Urothelium cell line (cell line): ENCODE measurements at regions not wholly inside any gene's neighbourhood (a gene's known extent, or its start where the extent isn't known, plus 50 kb on each side); places are given as distances from the start of the nearest gene placed in this dataset.

ENCODE experiments used
- DNase-seq: peaks from one replicate; pipeline ENCODE4 v3.0.0; 2011; ENCODE audit warnings: low spot score, mixed read lengths
- FAIRE-seq: peaks from 2 replicates; lab custom pipeline; 2011; peaks lifted over from hg19 to GRCh38; lab: Jason Lieb, UNC

DNA sequence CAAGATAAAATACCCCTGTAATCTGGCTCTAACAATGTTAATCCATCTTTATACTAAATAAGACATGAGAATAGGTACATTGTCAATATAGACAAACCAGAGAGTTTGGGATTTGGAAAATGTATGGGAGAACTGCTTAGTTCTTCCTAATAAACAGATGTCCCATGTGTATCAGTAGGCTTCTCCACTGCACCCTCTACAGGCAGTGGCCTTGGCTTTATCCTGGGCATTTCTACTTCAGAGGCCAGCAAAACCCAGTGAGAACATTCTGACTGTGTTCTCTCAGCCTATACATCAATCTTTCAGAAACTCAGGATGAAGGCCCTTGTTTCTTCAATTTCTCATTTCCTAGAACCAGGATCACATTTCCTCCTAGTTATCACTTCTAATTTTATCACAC is 1167.5 kb upstream of the ACVR2A start:
- DNase-seq (no peak), FAIRE-seq (no peak)

DNA sequence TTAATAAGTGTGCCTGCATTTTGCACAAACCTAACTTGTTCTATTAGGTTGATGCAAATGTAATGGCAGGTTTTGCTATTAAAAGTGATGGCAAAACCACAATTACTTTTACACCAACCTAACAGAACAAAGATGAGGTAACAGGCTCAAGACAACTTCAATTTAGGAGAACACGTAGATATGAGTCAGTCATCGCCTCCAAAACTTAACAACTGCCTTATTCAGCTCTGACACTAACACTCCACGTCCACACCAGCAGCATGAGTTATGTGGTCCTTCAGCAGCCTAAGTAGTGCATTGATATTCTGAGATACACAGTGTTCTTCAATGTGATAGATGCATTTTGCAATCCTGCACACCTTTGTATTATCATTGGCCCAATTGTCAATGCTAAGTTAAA is 1175.1 kb upstream of the ACVR2A start:
- DNase-seq (no peak), FAIRE-seq (no peak)

DNA sequence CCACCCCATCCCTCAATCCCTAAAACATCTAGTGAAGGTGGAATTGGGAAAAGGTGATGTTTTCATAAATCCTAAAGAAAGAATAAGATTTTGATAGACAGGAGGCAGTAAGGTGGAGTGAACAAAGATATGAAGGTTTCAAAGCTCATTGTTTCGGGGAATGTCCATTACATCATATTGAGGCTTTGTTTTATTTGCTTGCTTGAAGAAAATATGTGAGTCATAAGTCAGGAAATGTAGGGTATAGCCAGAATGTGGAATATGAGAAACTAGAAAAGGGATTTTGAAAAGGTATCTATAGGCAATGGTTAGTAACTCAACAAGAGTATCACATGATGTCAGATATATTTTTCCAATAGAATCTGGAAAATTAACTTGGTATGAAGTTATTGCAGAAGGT is 1178.5 kb upstream of the ACVR2A start:
- no peak for FAIRE-seq

DNA sequence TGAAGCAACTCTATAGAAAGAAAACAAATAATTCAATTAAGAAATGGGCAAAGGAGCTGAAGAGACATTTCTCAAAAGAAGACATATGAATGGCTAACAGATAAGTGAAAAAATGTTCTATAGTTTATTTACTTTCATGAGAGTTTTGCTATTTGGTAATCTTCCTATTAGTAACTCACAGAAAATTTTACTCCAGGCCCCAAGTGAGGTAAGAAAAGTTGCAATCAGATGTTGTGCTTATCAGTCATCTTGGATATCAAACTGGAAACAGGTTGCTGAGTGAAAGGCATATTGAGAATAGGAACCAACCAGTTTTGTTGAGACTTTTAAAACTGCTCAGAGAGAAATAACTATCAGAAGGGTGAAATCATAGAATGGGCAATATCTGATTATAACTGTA is 1179.0 kb upstream of the ACVR2A start:
- DNase-seq (no peak), FAIRE-seq (no peak)

More for the DNA sequence above, 1178.5 kb upstream of the ACVR2A start:
- peak; percentile 20 for DNase-seq

DNA sequence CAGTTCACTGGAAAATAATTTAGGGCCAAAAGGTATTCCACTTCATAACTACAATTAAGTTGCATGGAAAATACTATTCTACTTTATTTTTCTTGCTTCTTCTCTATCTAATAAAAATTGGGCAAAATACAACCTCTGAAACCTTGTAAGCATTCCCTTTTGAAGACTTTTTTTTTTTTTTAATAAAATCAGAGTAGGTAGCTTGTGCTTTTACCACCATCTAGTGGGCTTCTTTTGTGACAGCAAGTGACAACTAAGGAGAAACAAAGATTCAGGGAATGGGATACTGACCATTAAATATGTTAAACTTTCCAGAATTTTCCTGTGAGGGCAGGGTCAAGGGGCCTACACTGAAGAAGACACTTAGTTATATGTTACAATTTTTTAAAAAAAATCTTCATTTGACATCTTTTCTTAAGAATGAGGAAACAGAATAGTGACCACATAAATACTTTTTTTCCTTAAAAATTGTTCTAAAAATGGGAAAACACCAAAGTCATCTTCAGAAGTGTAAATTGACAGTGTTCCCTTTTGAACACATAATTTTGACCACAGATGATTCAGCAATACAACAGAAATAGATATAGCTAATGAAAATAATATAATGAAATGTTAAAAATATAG is 1183.2 kb upstream of the ACVR2A start:
- FAIRE-seq (no peak), DNase-seq (peak; percentile 9)

DNA sequence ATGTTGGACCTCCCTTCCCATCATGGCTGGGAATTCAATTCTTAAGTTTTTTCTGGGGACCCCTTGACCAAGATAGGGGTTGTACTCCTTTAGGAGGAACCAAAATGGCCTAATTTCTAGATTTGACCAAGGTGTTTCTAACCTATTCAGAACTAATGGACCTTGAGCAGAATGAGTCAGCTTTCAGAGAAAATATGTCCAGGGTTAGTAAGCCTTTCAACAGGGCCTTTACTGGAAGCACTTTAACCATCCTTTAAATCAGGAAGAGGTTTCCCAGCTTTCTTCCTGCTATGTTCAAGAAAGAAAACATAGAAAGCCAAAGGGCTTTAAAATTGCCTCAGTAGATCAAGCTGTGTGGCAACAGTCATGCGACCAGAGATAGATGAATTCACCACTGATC is 1184.9 kb upstream of the ACVR2A start:
- DNase-seq, result no peak
- FAIRE-seq, result no peak

DNA sequence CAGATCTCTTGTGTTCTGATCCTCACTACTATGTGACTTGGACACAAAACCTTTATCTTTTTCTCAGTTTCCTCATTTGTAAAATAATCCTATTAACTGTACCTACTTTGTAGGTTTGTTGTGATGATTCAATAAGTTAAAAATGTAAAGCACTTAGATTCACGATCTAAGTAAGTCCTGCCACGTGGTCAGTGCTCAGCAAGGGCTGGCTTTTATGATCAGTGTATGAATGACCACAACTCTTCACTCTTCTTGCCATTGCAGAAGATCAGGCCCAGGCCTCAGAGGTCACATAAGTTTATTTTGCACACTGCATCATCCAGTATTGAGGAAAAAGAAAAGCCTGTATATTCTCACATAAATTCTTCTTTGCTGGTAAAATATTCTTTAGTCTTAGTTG is 1192.5 kb upstream of the ACVR2A start:
- FAIRE-seq (no peak), DNase-seq (peak; percentile 4)

DNA sequence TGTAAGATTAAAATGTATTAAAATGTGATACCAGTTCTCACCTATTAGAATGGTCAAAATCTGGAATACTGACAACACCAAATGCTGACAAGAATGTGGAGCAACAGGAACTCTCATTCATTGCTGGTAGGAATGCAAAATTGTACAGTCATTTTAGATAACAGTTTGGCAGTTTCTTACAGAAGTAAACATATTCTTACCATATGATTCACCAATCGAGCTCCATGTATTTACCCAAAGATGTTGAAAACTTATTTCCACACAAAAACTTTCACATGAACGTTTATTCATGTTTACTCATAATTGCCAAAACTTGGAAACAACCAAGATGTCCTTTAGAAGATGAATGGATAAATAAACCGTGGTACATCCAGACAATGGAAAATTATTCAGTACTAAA is 1193.5 kb upstream of the ACVR2A start:
- DNase-seq (no peak), FAIRE-seq (no peak)

DNA sequence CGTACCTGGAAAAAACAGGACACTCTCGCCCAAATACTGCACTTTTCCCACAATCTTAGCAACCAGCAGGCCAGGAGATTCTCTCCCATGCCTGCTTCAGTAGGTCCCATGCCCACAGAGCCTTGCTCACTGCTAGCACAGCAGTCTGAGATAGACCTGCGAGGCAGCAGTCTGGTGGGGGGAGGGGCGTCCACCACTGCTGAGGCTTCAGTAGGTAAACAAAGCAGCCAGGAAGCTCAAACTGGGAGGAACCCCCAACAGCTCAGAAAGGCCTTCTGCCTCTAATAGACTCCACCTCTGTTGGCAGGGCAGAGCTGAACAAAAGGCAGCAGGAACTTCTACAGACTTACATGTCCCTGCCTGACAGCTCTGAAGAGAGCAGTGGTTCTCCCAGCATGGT is 1202.8 kb upstream of the ACVR2A start:
- DNase-seq, result no peak
- no peak for FAIRE-seq

DNA sequence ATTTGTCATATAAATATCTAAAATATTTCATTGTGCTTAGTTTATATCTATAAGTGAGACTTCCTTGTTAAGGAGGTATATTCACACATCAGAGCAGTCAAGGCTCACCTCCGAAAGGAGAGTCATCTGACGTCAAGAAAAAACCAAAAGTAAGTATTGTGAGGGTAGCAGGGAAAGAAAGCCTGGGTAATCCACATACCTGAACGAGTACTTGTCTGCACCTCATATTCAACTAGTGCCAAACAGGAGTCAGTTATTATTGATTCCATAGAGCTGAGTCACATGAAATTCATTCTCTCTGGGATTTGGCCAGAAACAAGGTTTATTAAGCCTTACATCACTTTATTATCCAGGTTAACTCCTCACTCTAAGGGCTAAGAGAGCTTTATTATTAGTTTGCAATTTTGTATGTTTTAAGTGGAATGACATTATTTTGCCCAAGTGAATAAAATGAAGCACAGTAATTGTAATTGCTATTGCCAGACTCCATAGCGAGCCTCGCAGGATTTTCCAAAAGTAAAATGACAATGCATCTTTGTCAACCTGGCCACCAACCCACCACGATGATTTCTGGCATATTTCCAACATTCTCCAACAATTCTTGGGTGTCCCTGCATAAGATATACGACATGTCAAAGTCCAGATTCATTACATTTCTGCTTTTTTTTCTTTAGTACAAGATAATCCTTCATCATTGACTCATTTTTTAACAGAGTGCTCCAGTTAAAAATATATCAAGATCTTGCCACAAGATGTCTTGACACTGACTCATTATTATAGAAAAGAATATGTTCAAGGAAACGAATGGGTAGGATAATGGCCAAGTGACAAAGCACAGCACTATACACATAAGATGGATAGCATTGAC is 1210.4 kb upstream of the ACVR2A start:
- DNase-seq (peak; percentile 73), FAIRE-seq (no peak)

DNA sequence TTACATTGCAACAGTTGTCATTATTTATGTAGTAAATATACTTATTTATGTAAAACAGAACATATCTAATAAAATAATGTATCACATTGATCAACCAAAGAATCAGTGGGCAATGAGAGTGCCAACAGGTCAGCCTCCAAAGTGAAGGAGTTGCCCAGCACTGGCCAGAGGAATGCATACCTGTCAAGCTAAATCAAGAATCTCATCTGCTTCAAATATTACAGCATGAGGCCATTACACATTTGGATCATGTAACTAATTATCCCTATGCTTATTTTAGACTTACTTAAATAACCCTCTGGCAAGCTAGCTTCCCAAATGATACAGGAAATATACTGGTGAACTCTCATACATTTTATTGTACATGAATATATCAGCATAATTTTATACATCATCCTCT is 1211.7 kb upstream of the ACVR2A start:
- no peak for DNase-seq
- FAIRE-seq, result no peak

DNA sequence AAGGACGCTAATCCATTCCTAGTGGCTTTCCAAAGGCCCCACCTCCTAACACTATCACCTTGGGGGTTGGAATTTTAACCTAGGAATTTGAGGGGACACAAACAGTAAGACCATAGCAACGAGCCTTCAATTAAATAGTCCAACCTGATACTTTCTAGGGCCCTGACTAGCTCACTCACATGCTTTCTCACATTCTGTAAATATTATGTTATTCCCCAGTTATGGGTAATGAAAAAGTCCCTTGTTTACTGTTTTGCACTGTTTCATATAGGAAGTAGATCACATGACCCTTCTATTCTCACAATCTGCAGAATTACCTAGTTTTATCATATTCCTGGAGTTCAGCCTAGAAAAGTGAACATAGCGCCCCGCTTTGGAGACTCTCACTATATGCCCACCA is 1212.1 kb upstream of the ACVR2A start:
- DNase-seq (no peak), FAIRE-seq (no peak)

DNA sequence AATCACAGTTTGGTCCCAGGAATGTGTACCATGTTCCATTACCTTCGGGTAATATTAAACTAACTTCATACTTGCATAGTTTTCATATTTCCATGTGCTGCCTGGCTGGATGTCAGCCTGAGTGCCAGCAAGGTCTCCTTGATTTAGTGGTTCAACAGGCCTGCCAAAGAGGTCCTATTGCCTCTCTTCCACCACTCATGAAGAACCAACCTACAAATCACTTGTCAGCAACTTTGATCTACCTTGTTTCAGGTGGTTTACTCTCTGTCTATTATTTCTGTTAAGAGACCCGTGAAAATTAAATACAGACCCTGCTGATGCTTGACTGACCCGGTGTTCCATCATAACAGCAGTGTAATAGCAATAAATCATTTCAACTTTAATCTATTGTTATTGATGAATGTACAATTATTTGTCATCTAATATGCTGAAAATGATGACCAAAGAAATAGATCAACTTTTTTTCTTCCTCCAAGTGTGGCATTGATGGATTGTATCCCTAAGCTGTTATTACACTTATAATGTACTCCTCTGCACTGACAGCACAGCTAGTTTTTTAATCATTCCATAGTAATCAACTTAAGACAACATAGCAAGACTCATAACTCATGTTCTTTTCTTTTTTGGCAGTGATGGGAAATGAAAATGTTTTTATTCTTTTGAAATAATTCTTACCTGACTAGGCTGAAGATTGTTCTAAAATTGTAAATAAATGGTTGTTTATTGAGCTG is 1220.2 kb upstream of the ACVR2A start:
- FAIRE-seq, result no peak
- DNase-seq, result no peak

DNA sequence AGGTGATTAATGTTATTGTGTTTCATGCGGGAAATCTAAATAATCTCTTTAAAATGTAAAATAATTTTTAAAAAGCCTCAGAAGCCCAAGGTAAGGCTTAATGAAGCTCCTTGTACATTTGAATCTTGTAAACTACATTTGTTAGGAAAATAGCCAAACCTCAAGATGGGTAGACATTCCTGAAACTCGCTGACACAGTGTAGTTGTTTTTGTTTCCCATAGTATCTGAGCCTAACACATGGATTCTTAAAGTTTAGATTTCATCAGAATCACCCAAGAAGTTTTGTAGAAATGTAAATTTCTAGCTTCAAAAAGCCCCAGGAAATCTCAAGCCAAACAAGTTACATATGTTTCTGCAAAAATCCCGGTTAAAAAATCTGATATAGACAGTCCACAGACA is 1221.1 kb upstream of the ACVR2A start:
- DNase-seq (no peak), FAIRE-seq (no peak)

DNA sequence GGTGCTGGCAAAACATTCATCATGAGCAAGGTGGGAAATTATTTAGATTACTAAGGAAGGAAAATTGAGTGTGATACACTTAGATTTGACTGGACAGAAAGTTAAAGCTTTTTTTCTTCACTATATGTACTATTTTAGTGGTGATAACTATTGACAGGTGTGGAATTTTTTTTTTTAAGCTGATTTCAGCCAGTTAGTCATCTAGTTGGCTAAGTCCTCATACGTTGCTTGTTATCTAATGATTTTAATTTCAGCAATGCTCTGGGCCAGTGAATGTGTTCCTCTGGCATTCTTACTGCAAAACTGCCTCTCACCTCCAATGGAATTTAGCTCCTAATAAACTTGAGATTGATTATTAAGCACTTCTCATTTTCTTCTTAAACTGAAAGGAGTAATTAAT is 1223.2 kb upstream of the ACVR2A start:
- FAIRE-seq (no peak), DNase-seq (no peak)

DNA sequence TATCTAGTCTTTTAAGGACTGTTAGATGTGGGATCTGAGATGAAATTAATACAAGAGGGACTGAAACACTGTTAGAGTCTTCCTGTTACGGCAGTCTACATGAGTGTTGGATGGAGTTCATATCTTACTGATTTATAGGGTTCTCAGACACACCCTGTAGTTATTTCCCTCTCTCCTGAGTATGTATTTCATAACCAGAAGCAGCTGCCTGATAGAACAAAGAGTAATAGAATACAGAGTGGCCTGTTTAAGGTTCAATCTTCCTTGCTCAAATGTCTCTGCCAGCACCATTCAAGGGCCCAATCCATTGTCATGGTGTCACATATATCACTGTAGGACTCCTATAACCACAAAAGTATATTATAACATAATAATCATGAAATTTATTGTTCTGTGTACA is 1229.1 kb upstream of the ACVR2A start:
- FAIRE-seq (no peak), DNase-seq (no peak)

DNA sequence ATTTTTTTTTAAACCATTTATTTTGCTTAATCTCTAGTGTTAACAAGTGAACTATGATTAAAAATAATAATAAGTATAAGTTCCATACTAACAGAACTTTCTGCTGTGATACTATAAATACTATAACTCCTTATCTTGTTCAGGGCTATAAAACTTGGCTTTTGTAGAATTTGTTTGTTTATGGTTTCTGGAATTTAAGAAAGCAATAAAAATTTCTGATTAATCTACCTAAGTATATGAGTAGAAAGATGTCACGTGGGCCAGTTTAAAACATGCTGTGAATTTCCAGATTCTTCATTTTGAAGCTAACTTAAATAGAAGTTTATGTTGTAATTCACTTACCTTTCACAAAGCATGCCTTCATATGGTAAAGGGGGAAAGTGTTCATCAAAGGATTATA is 1236.3 kb upstream of the ACVR2A start:
- DNase-seq (no peak), FAIRE-seq (no peak)

DNA sequence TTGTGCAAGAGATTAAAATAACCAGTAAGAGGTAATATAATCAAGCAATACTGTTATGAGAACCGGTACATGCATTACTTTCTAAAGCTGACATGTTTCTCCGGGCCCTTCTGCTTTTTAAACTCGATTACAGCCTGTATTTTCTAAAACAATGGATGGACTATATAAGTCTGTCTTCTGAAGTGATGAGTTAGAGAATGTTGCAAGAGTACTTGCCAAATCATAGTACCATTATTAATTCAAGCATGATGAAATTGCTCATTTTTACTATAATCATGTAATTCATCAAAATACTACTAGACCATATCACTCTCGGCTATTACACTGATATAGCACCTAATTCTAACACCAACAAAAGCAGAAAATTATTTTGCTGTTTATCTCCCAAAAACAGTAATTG is 1240.3 kb upstream of the ACVR2A start:
- FAIRE-seq, result no peak
- DNase-seq, result no peak

DNA sequence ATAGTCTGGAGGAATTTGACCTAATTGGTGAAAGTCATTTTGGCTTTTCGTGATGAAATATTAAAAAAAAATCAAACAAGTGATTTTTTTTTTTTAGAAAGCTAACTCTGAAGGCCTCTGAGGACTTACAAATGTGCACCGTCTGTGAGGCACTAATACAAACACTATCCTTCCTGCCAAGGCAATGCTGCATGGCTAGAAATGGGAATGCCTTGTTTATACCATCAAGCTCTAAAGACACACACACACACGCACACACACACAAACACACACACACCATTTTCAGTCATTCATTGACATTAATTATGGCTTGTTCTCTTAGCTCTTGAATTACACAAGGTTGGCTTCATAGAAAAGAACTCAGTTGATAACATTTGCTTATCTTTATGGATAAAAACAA is 1242.0 kb upstream of the ACVR2A start:
- no peak for FAIRE-seq
- no peak for DNase-seq

DNA sequence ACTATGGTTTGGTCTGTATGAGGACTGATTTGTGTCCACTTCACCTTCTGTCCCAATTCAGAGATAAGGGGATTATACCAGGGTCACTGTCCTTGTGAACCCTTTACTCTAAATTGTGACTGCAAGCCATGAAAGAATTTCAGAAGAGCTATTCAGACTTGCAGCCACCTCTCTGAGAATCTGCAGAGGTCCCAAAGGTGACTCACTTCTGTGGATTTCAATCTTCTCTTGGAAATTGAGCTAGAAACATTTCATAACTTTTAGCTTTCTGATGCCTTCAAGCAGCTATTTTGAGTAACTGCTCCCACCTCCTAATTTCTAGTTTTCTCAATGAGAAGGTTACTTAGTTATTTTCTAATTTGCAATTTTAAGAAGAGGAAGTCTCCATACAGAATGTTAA is 1242.4 kb upstream of the ACVR2A start:
- DNase-seq (peak; percentile 13), FAIRE-seq (no peak)

DNA sequence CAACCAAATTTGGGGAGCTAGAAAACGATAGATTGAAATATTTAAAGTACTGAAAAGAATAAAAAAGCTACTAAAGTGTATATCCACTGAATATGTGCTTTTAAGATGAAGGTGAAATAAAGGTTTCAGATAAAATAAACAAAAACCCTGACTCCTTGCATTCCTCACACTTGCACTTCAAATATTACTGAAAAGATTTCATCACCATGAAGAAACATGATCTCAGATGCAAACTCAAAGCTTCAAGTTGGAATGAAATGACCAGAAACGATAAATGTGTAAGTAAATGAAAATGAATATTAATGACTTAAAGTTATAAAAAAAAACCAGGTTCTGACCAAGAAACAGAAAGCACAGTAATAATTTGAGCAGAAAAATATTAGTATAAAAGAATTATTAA is 1246.0 kb upstream of the ACVR2A start:
- no peak for FAIRE-seq

DNA sequence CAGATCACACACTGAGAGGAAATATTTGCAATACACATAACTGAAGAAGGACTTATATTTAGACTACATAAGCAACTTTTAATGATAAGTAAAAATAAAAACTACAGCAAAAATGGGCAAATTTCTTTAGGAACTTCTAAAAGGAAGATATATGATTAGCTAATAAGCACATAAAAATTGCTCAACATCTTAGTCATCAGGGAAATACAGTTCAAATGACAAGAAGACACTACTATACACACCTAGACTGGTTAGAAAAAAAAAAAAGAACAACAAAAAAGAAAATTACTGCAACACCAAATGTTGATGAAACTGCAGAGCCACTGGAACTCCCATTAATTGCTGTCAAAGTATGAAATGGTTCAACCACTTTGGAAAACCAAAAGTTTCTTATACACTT is 1247.5 kb upstream of the ACVR2A start:
- DNase-seq (no peak), FAIRE-seq (no peak)

More for the DNA sequence above, 1246.0 kb upstream of the ACVR2A start:
- DNase-seq, result no peak
